Panc1 (cell line): ENCODE measurements at regions not wholly inside any gene's neighbourhood (a gene's known extent, or its start where the extent isn't known, plus 50 kb on each side); places are given as distances from the start of the nearest gene placed in this dataset.
"Not testable (repeated sequence)": the region's sequence is repeated elsewhere in the genome, so short reads cannot be mapped to it uniquely, and the experiment has no call there.

Experiments
- CTCF ChIP-seq: fragments of 450-650 bp; IDR thresholded peaks from 2 replicates; pipeline ENCODE4 v1.5.1; 2017; ENCODE audit warnings: mild to moderate bottlenecking
- POLR2AphosphoS5 ChIP-seq: IDR thresholded peaks from 2 replicates; pipeline ENCODE4 v1.6.1; 2012; ENCODE audit warnings: mild to moderate bottlenecking, low read depth, low read length, moderate library complexity
- TF ChIP-seq, protein P1 (sequence below), 2 experiments: IDR thresholded peaks; 2 replicates each; pipeline ENCODE4 v1.6.1; 2011 to 2012; ENCODE audit warnings: low read depth in 2 of 2, control low read depth in 1 of 2, low read length in 1 of 2, mild to moderate bottlenecking in 1 of 2, moderate library complexity in 1 of 2; ENCODE audit not compliant: insufficient read depth in 1 of 2

DNA sequence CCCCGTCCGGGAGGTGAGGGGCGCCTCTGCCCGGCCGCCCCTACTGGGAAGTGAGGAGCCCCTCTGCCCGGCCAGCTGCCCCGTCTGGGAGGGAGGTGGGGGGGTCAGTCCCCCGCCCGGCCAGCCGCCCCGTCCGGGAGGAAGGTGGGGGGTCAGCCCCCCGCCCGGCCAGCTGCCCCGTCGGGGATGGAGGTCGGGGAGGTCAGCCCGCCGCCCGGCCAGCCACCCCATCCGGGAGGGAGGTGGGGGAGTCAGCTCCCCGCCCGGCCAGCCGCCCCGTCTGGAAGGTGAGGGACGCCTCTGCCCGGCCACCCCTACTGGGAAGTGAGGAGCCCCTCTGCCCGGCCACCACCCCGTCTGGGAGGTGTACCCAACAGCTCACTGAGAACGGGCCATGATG is 175.3 kb upstream of the CRIM1 start:
- not testable (repeated sequence) for TF ChIP-seq CTCF, POLR2AphosphoS5
- TF ChIP-seq, protein P1, sequence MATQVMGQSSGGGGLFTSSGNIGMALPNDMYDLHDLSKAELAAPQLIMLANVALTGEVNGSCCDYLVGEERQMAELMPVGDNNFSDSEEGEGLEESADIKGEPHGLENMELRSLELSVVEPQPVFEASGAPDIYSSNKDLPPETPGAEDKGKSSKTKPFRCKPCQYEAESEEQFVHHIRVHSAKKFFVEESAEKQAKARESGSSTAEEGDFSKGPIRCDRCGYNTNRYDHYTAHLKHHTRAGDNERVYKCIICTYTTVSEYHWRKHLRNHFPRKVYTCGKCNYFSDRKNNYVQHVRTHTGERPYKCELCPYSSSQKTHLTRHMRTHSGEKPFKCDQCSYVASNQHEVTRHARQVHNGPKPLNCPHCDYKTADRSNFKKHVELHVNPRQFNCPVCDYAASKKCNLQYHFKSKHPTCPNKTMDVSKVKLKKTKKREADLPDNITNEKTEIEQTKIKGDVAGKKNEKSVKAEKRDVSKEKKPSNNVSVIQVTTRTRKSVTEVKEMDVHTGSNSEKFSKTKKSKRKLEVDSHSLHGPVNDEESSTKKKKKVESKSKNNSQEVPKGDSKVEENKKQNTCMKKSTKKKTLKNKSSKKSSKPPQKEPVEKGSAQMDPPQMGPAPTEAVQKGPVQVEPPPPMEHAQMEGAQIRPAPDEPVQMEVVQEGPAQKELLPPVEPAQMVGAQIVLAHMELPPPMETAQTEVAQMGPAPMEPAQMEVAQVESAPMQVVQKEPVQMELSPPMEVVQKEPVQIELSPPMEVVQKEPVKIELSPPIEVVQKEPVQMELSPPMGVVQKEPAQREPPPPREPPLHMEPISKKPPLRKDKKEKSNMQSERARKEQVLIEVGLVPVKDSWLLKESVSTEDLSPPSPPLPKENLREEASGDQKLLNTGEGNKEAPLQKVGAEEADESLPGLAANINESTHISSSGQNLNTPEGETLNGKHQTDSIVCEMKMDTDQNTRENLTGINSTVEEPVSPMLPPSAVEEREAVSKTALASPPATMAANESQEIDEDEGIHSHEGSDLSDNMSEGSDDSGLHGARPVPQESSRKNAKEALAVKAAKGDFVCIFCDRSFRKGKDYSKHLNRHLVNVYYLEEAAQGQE (IDR thresholded peaks at IDR 0.05; ENCODE audit: insufficient read depth in 1 of 2, low read depth in 2 of 2, low read length in 1 of 2): not testable (repeated sequence)
